ENCODE measurements at regions not wholly inside any gene's neighbourhood (a gene's known extent, or its start where the extent isn't known, plus 50 kb on each side); places are given as distances from the start of the nearest gene placed in this dataset.

DNA sequence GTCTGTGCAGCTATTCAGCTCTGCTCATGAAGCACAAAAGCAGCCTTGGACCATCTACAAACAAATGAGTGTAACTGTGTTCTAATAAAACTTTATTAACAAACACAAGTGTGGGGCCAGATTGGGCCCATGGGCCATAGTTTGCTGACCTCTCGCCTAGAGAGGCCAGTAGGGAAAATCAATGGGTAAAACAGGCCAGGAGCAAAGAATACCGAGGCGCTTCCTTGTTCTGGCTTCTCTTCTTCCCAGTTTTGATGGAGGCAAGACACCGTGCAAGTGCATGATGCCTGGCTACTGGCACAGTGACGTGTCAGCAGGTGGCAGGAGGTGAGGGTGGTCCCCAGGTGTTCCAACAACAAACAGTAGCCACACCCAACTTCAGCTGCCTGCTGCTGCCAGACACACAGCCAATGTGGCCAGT is 94.3 kb upstream of the SDK1 start:
- Histone ChIP-seq H3K27ac (ENCODE audit: insufficient read depth, low read length) (no peak overlapping the region), H3K9me3 (ENCODE audit: control insufficient read depth, insufficient read depth, low read depth, low read length) (no peaks in the 10 kb centered on the region), H3K9ac (ENCODE audit: insufficient read depth, low read length) (no peak overlapping the region), H3K79me2 (ENCODE audit: control insufficient read depth, insufficient read depth, low read length) (no peaks in the 10 kb centered on the region), H3K27me3 (ENCODE audit: control insufficient read depth, insufficient read depth, low read length) (no peaks in the 10 kb centered on the region), H3K4me3 (replicated peaks in 1 of 4; ENCODE audit: control extremely low read depth in 1 of 4, insufficient read depth in 1 of 4, low read depth in 3 of 4, low read length in 4 of 4) (no peak overlapping the region), H3K4me1 (ENCODE audit: control insufficient read depth, extremely low read depth, insufficient read depth, low read length) (no peaks in the 10 kb centered on the region), H3K4me2 (ENCODE audit: extremely low read depth, insufficient read depth, low read length) (no peak overlapping the region), H2AFZ (ENCODE audit: low read length) (no peak overlapping the region), H3K36me3 (ENCODE audit: control insufficient read depth, insufficient read depth, low read length) (no peaks in the 10 kb centered on the region), H4K20me1 (ENCODE audit: control insufficient read depth, extremely low read depth, insufficient read depth, low read length) (no peaks in the 10 kb centered on the region)
- TF ChIP-seq, protein P1, sequence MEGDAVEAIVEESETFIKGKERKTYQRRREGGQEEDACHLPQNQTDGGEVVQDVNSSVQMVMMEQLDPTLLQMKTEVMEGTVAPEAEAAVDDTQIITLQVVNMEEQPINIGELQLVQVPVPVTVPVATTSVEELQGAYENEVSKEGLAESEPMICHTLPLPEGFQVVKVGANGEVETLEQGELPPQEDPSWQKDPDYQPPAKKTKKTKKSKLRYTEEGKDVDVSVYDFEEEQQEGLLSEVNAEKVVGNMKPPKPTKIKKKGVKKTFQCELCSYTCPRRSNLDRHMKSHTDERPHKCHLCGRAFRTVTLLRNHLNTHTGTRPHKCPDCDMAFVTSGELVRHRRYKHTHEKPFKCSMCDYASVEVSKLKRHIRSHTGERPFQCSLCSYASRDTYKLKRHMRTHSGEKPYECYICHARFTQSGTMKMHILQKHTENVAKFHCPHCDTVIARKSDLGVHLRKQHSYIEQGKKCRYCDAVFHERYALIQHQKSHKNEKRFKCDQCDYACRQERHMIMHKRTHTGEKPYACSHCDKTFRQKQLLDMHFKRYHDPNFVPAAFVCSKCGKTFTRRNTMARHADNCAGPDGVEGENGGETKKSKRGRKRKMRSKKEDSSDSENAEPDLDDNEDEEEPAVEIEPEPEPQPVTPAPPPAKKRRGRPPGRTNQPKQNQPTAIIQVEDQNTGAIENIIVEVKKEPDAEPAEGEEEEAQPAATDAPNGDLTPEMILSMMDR (conservative IDR thresholded peaks at IDR 0.05 in 1 of 2, IDR thresholded peaks at IDR 0.05 in 1 of 2; ENCODE audit: low read depth in 1 of 2, low read length in 2 of 2) = no peak
- no peak for TF ChIP-seq EZH2 (IDR thresholded peaks at IDR 0.05; ENCODE audit: low read length, missing control alignments)
- DNase-seq (ENCODE audit: low read depth in 2 of 2) = no peak

DNA sequence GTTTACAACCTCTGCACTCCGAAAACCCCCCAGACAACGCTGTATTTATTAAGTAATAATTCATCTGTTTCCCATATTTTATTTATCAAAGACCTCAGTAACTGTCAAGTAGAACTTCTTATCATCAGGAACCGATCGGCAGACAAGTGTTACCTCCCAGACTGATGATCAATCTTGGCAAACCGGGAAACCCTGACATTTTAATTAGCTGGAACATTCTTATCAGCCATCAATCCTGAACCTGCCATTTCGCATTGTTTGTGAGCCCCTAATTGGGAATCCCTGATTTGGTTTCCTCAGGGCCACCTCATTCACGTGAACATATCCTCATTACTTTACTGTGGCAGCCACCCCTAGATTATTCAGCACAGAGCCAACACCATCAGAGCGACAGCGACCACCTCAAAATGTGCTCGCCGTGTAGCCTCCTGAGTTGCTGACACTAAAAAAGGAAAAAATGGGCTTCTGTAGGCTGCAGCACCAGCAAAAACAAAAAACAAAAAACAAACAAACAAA is 93.6 kb upstream of the SDK1 start:
- Histone ChIP-seq H3K4me3 (replicated peaks in 1 of 4; ENCODE audit: control extremely low read depth in 1 of 4, insufficient read depth in 1 of 4, low read depth in 3 of 4, low read length in 4 of 4) (no peak overlapping the region), H3K79me2 (ENCODE audit: control insufficient read depth, insufficient read depth, low read length) (no peaks in the 10 kb centered on the region), H2AFZ (ENCODE audit: low read length) (no peak overlapping the region), H3K27ac (ENCODE audit: insufficient read depth, low read length) (no peak overlapping the region), H3K9me3 (ENCODE audit: control insufficient read depth, insufficient read depth, low read depth, low read length) (no peaks in the 10 kb centered on the region), H3K36me3 (ENCODE audit: control insufficient read depth, insufficient read depth, low read length) (no peaks in the 10 kb centered on the region), H3K4me1 (ENCODE audit: control insufficient read depth, extremely low read depth, insufficient read depth, low read length) (no peaks in the 10 kb centered on the region), H3K27me3 (ENCODE audit: control insufficient read depth, insufficient read depth, low read length) (no peaks in the 10 kb centered on the region), H3K9ac (ENCODE audit: insufficient read depth, low read length) (no peak overlapping the region), H4K20me1 (ENCODE audit: control insufficient read depth, extremely low read depth, insufficient read depth, low read length) (no peaks in the 10 kb centered on the region), H3K4me2 (ENCODE audit: extremely low read depth, insufficient read depth, low read length) (no peak overlapping the region)
- TF ChIP-seq, protein P1 (conservative IDR thresholded peaks at IDR 0.05 in 1 of 2, IDR thresholded peaks at IDR 0.05 in 1 of 2; ENCODE audit: low read depth in 1 of 2, low read length in 2 of 2) = no peak
- no peak for TF ChIP-seq EZH2 (IDR thresholded peaks at IDR 0.05; ENCODE audit: low read length, missing control alignments)
- no peak for DNase-seq (ENCODE audit: low read depth in 2 of 2)

GRCh38 chr7:3210531-3210930 is 90.5 kb upstream of the SDK1 start:
- Histone ChIP-seq H3K27ac (ENCODE audit: insufficient read depth, low read length) (no peak overlapping the region), H3K4me3 (replicated peaks in 1 of 4; ENCODE audit: control extremely low read depth in 1 of 4, insufficient read depth in 1 of 4, low read depth in 3 of 4, low read length in 4 of 4) (no peak overlapping the region), H3K4me2 (ENCODE audit: extremely low read depth, insufficient read depth, low read length) (no peak overlapping the region), H4K20me1 (ENCODE audit: control insufficient read depth, extremely low read depth, insufficient read depth, low read length) (no peaks in the 10 kb centered on the region), H3K9ac (ENCODE audit: insufficient read depth, low read length) (no peak overlapping the region), H3K36me3 (ENCODE audit: control insufficient read depth, insufficient read depth, low read length) (no peaks in the 10 kb centered on the region), H3K4me1 (ENCODE audit: control insufficient read depth, extremely low read depth, insufficient read depth, low read length) (no peaks in the 10 kb centered on the region), H3K79me2 (ENCODE audit: control insufficient read depth, insufficient read depth, low read length) (no peaks in the 10 kb centered on the region), H3K9me3 (ENCODE audit: control insufficient read depth, insufficient read depth, low read depth, low read length) (no peaks in the 10 kb centered on the region), H3K27me3 (ENCODE audit: control insufficient read depth, insufficient read depth, low read length) (no peaks in the 10 kb centered on the region), H2AFZ (ENCODE audit: low read length) (no peak overlapping the region)
- no peak for TF ChIP-seq EZH2 (IDR thresholded peaks at IDR 0.05; ENCODE audit: low read length, missing control alignments)
- TF ChIP-seq, protein P1 (conservative IDR thresholded peaks at IDR 0.05 in 1 of 2, IDR thresholded peaks at IDR 0.05 in 1 of 2; ENCODE audit: low read depth in 1 of 2, low read length in 2 of 2) = no peak
- no peak for DNase-seq (ENCODE audit: low read depth in 2 of 2)

Measured in fibroblast of lung (primary cell).